GM12864 (cell line): ENCODE measurements at regions not wholly inside any gene's neighbourhood (a gene's known extent, or its start where the extent isn't known, plus 50 kb on each side); places are given as distances from the start of the nearest gene placed in this dataset.

Experiments
- DNase-seq: peaks from one replicate; pipeline ENCODE4 v3.0.0-alpha.2; 2011; ENCODE audit warnings: low read depth
- H3K4me3 ChIP-seq: 2 replicates; pipeline ENCODE4 v1.5.1; 2011; ENCODE audit warnings: mild to moderate bottlenecking, low read depth, low read length, control low read depth
- CTCF ChIP-seq: IDR thresholded peaks from 2 replicates; pipeline ENCODE4 v1.5.1; 2011; ENCODE audit warnings: low read depth, mild to moderate bottlenecking, moderate library complexity, low read length, control low read depth, inconsistent platforms; ENCODE audit errors: missing control alignments

GRCh38 chr17:77377710-77378235 is 237.0 kb downstream of the SEC14L1 start:
- TF ChIP-seq CTCF: no peak
- no peak overlapping the region for H3K4me3 ChIP-seq
- DNase-seq: no peak

GRCh38 chr17:77378318-77379064 is 237.7 kb downstream of the SEC14L1 start:
- no peak overlapping the region for H3K4me3 ChIP-seq
- DNase-seq: no peak
- TF ChIP-seq CTCF: no peak

- no peak overlapping the region for H3K4me3 ChIP-seq
- TF ChIP-seq CTCF: no peak
- DNase-seq: no peak
Observed at GRCh38 chr17:77379065-77379428, 238.3 kb downstream of the SEC14L1 start.

GRCh38 chr17:77379832-77380231 is 239.1 kb downstream of the SEC14L1 start:
- no peak overlapping the region for H3K4me3 ChIP-seq
- no peak for DNase-seq
- no peak for TF ChIP-seq CTCF

GRCh38 chr17:77380395-77381184 is 239.8 kb downstream of the SEC14L1 start:
- no peak overlapping the region for H3K4me3 ChIP-seq
- no peak for DNase-seq
- TF ChIP-seq CTCF: no peak

GRCh38 chr17:77381185-77381700 is 240.5 kb downstream of the SEC14L1 start:
- H3K4me3 ChIP-seq: no peak overlapping the region
- TF ChIP-seq CTCF: no peak
- no peak for DNase-seq
